KMS-11 (cell line): ENCODE measurements at regions not wholly inside any gene's neighbourhood (a gene's known extent, or its start where the extent isn't known, plus 50 kb on each side); places are given as distances from the start of the nearest gene placed in this dataset.

Experiments
- H2AFZ ChIP-seq: fragments of 200-600 bp; sonication (generic); 2 replicates; pipeline ENCODE4 v1.6.1; 2016; ENCODE audit warnings: antibody characterized with exemption, mixed run types, low read depth
- H3K27ac ChIP-seq: fragments of 200-600 bp; sonication (generic); 2 replicates; pipeline ENCODE4 v1.6.1; 2016; ENCODE audit warnings: mild to moderate bottlenecking, mixed run types
- H3K27me3 ChIP-seq: fragments of 200-600 bp; sonication (generic); 2 replicates; pipeline ENCODE4 v1.6.1; 2017; ENCODE audit warnings: mild to moderate bottlenecking, low read depth, mixed run types, moderate library complexity; ENCODE audit not compliant: insufficient read depth
- H3K36me3 ChIP-seq: fragments of 200-600 bp; sonication (generic); 2 replicates; pipeline ENCODE4 v1.6.1; 2017; ENCODE audit warnings: mild to moderate bottlenecking, mixed run types; ENCODE audit not compliant: insufficient read depth
- H3K4me1 ChIP-seq: fragments of 200-600 bp; sonication (generic); 2 replicates; pipeline ENCODE4 v1.6.1; 2016; ENCODE audit warnings: mild to moderate bottlenecking, low read depth, mixed run types; ENCODE audit not compliant: poor library complexity, severe bottlenecking
- H3K4me2 ChIP-seq: fragments of 200-600 bp; sonication (generic); 2 replicates; pipeline ENCODE4 v1.7.0; 2016; ENCODE audit warnings: mild to moderate bottlenecking, mixed run types
- H3K4me3 ChIP-seq: fragments of 200-600 bp; sonication (generic); IDR thresholded peaks from 2 replicates; pipeline ENCODE4 v1.6.1; 2017; ENCODE audit warnings: low read depth, low read length, mixed read lengths; ENCODE audit not compliant: insufficient read depth
- H3K79me2 ChIP-seq: fragments of 200-600 bp; sonication (generic); 2 replicates; pipeline ENCODE4 v1.6.1; 2016; ENCODE audit warnings: low read depth, mixed run types; ENCODE audit not compliant: insufficient read depth
- H3K9ac ChIP-seq: fragments of 200-600 bp; sonication (generic); 2 replicates; pipeline ENCODE4 v1.6.1; 2016; ENCODE audit warnings: mild to moderate bottlenecking, mixed run types
- H4K20me1 ChIP-seq: fragments of 200-600 bp; sonication (generic); 2 replicates; pipeline ENCODE4 v1.6.1; 2016; ENCODE audit warnings: mild to moderate bottlenecking, mixed run types; ENCODE audit not compliant: insufficient read depth
- CTCF ChIP-seq: fragments of 200-600 bp; sonication (generic); conservative IDR thresholded peaks from 2 replicates; pipeline ENCODE4 v1.6.1; 2017; ENCODE audit warnings: low read depth, mild to moderate bottlenecking, antibody characterized with exemption, low read length, moderate library complexity, mixed read lengths

GRCh38 chr22:27045103-27045947 lies 387.9 kb downstream of the MIAT start:
- Histone ChIP-seq H3K4me3 (no peak overlapping the region), H3K9ac (no peak overlapping the region), H2AFZ (no peak overlapping the region), H3K27ac (no peak overlapping the region), H3K36me3 (no peaks in the 10 kb centered on the region), H3K4me1 (no peaks in the 10 kb centered on the region), H4K20me1 (no peaks in the 10 kb centered on the region), H3K4me2 (no peak overlapping the region), H3K27me3 (peaks cover 19% of the 10 kb centered on the region; the same call in 1 of the 2 replicates), H3K79me2 (no peaks in the 10 kb centered on the region)
- no peak for TF ChIP-seq CTCF

GRCh38 chr22:27046086-27046485 lies 388.7 kb downstream of the MIAT start:
- H3K4me1 ChIP-seq = no peaks in the 10 kb centered on the region
- H3K4me3 ChIP-seq = no peak overlapping the region
- H4K20me1 ChIP-seq = no peaks in the 10 kb centered on the region
- H3K27ac ChIP-seq = no peak overlapping the region
- H3K36me3 ChIP-seq = no peaks in the 10 kb centered on the region
- TF ChIP-seq CTCF = no peak
- no peak overlapping the region for H3K9ac ChIP-seq
- H3K79me2 ChIP-seq = no peaks in the 10 kb centered on the region
- peaks cover 20% of the 10 kb centered on the region; the same call in 1 of the 2 replicates for H3K27me3 ChIP-seq
- no peak overlapping the region for H2AFZ ChIP-seq
- no peak overlapping the region for H3K4me2 ChIP-seq

GRCh38 chr22:27046603-27047002 lies 389.2 kb downstream of the MIAT start:
- Histone ChIP-seq H3K9ac (no peak overlapping the region), H3K79me2 (no peaks in the 10 kb centered on the region), H3K4me1 (no peaks in the 10 kb centered on the region), H3K4me2 (no peak overlapping the region), H3K4me3 (no peak overlapping the region), H3K36me3 (no peaks in the 10 kb centered on the region), H3K27ac (no peak overlapping the region), H2AFZ (no peak overlapping the region), H4K20me1 (no peaks in the 10 kb centered on the region), H3K27me3 (peaks cover 18% of the 10 kb centered on the region; the same call in 1 of the 2 replicates)
- TF ChIP-seq CTCF = no peak

- Histone ChIP-seq H4K20me1 (no peaks in the 10 kb centered on the region), H3K36me3 (no peaks in the 10 kb centered on the region), H3K27me3 (peaks cover 3% of the 10 kb centered on the region; the same call in 1 of the 2 replicates)
These were observed 393.4 kb downstream of the MIAT start for GRCh38 chr22:27050771-27051170.

More at GRCh38 chr22:27050771-27051170, 393.4 kb downstream of the MIAT start:
- H3K9ac ChIP-seq = no peak overlapping the region
- TF ChIP-seq CTCF = no peak
- no peak overlapping the region for H2AFZ ChIP-seq
- no peak overlapping the region for H3K4me3 ChIP-seq
- no peaks in the 10 kb centered on the region for H3K79me2 ChIP-seq
- no peak overlapping the region for H3K27ac ChIP-seq
- no peaks in the 10 kb centered on the region for H3K4me1 ChIP-seq
- no peak overlapping the region for H3K4me2 ChIP-seq
